Kidney epithelial cell (primary cell): ENCODE measurements at regions not wholly inside any gene's neighbourhood (a gene's known extent, or its start where the extent isn't known, plus 50 kb on each side); places are given as distances from the start of the nearest gene placed in this dataset.

ENCODE experiments used
- DNase-seq: peaks from one replicate; pipeline ENCODE4 v3.0.0-alpha.2; 2010; ENCODE audit warnings: low read depth
- H3K27me3 ChIP-seq: 2 replicates; pipeline ENCODE4 v1.6.0; 2011; ENCODE audit warnings: low read length; ENCODE audit not compliant: control insufficient read depth, insufficient read depth
- H3K36me3 ChIP-seq: 2 replicates; pipeline ENCODE4 v1.5.1; 2011; ENCODE audit warnings: low read length; ENCODE audit not compliant: control insufficient read depth, insufficient read depth
- H3K4me3 ChIP-seq: 2 replicates; pipeline ENCODE4 v1.5.1; 2011; ENCODE audit warnings: low read depth, mild to moderate bottlenecking, control low read depth, low read length
- CTCF ChIP-seq: IDR thresholded peaks from 2 replicates; pipeline ENCODE4 v1.5.1; 2011; ENCODE audit warnings: mild to moderate bottlenecking, moderate library complexity, low read length, control low read depth, inconsistent platforms; ENCODE audit not compliant: insufficient read depth, poor library complexity, severe bottlenecking

- Histone ChIP-seq H3K27me3 (no peaks in the 10 kb centered on the region), H3K36me3 (no peaks in the 10 kb centered on the region), H3K4me3 (no peak overlapping the region)
- no peak for TF ChIP-seq CTCF
- DNase-seq: no peak
These were observed 184.7 kb upstream of the HCCS start for GRCh38 chrX:10926404-10926803.

GRCh38 chrX:10926891-10927290 is 184.2 kb upstream of the HCCS start:
- no peaks in the 10 kb centered on the region for H3K36me3 ChIP-seq
- no peak overlapping the region for H3K4me3 ChIP-seq
- no peak for TF ChIP-seq CTCF
- no peaks in the 10 kb centered on the region for H3K27me3 ChIP-seq
- no peak for DNase-seq

GRCh38 chrX:10929747-10930146 is 181.4 kb upstream of the HCCS start:
- Histone ChIP-seq H3K36me3 (no peaks in the 10 kb centered on the region), H3K27me3 (no peaks in the 10 kb centered on the region), H3K4me3 (no peak overlapping the region)
- no peak for DNase-seq
- TF ChIP-seq CTCF: no peak

- H3K4me3 ChIP-seq: no peak overlapping the region
- no peak for TF ChIP-seq CTCF
- H3K36me3 ChIP-seq: no peaks in the 10 kb centered on the region
- DNase-seq: no peak
- H3K27me3 ChIP-seq: no peaks in the 10 kb centered on the region
These were observed 181.0 kb upstream of the HCCS start for GRCh38 chrX:10930151-10930550.

GRCh38 chrX:10931976-10932375 is 179.2 kb upstream of the HCCS start:
- no peak overlapping the region for H3K4me3 ChIP-seq
- no peaks in the 10 kb centered on the region for H3K27me3 ChIP-seq
- no peaks in the 10 kb centered on the region for H3K36me3 ChIP-seq
- DNase-seq: no peak
- no peak for TF ChIP-seq CTCF

DNA sequence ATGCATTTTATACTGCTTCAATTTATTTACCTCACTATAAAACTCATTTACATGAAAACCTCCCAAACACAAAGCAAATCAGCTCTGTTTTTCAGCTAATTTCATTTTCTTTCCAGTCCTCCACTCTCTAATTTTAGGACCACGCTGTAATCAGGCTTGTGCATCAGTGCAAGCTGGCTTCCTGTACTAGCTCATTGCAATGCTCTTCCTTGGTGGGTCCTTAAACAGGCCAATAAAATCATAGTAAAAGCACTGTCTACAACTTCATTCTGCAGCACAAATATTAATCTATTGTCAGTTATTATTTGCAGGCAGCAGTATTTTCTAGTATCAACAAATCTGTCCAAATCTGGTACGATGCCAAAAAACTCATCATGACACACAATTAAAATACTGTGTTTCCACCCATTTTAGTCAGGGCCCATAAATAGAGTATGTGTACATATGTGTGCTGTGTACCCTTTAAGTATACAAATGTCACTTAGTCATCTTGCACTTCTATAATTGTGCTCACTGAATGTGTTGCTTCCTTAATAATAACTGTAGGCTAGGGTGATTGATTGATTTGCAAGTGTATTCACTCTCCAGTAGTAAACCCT is 178.2 kb upstream of the HCCS start:
- Histone ChIP-seq H3K27me3 (no peaks in the 10 kb centered on the region), H3K36me3 (no peaks in the 10 kb centered on the region), H3K4me3 (no peak overlapping the region)
- no peak for TF ChIP-seq CTCF
- no peak for DNase-seq
